ENCODE measurements at regions not wholly inside any gene's neighbourhood (a gene's known extent, or its start where the extent isn't known, plus 50 kb on each side); places are given as distances from the start of the nearest gene placed in this dataset.
"Not testable (repeated sequence)": the region's sequence is repeated elsewhere in the genome, so short reads cannot be mapped to it uniquely, and the experiment has no call there.

GRCh38 chr15:98528046-98528725, 120.2 kb upstream of the IGF1R start:
- DNase-seq, result no peak

GRCh38 chr15:98529205-98530145, 118.9 kb upstream of the IGF1R start:
- no peak for DNase-seq

- DNase-seq, result no peak
These were observed 117.8 kb upstream of the IGF1R start for GRCh38 chr15:98530570-98530969.

DNA sequence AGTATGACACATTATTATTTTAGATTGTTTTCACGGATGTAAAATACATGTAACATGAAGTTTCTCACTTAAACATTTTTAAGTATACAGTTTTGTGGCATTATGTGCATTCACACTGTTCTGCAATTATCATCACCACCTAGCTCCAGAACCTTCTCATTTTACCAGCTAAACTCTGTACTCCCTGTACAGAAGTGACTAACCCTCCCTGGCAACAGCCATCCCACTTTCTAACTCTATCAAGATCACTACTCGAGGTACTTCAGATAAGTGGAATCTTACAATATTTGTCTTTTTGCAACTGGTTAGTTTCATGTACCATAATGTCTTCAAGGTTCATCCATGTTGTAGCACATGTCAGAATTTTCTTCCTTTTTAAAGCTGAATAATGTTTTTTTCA, 116.3 kb upstream of the IGF1R start:
- no peak for DNase-seq

DNA sequence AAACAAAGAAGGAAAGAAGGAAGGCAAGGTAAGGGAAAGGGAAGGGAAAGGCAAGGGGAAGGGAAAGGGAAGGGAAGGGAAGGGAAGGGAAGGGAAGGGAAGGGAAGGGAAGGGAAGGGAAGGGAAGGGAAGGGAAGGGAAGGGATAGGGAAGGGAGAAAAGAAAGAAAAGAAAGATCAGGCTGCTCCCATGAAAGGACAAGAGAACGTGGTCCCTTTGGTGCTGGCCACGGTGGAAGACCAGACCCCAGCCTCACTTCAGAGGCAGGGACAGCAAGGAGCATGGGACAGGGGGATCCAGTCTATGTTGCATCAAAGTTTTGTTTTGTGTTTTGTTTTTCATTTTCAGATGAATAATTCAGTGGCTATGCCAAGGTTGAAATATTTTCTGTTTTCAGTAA, 111.4 kb upstream of the IGF1R start:
- DNase-seq, result no peak

- no peak for DNase-seq
These were observed 110.8 kb upstream of the IGF1R start for GRCh38 chr15:98537516-98538060.

GRCh38 chr15:98541519-98541918, 106.8 kb upstream of the IGF1R start:
- DNase-seq, result no peak

GRCh38 chr15:98543237-98543636, 105.1 kb upstream of the IGF1R start:
- DNase-seq, result no peak

- no peak for DNase-seq
These were observed 102.0 kb upstream of the IGF1R start for GRCh38 chr15:98546329-98546728.

- DNase-seq, result no peak
These were observed 101.1 kb upstream of the IGF1R start for GRCh38 chr15:98547275-98547674.

- no peak for DNase-seq
These were observed 100.6 kb upstream of the IGF1R start for GRCh38 chr15:98547741-98548138.

DNA sequence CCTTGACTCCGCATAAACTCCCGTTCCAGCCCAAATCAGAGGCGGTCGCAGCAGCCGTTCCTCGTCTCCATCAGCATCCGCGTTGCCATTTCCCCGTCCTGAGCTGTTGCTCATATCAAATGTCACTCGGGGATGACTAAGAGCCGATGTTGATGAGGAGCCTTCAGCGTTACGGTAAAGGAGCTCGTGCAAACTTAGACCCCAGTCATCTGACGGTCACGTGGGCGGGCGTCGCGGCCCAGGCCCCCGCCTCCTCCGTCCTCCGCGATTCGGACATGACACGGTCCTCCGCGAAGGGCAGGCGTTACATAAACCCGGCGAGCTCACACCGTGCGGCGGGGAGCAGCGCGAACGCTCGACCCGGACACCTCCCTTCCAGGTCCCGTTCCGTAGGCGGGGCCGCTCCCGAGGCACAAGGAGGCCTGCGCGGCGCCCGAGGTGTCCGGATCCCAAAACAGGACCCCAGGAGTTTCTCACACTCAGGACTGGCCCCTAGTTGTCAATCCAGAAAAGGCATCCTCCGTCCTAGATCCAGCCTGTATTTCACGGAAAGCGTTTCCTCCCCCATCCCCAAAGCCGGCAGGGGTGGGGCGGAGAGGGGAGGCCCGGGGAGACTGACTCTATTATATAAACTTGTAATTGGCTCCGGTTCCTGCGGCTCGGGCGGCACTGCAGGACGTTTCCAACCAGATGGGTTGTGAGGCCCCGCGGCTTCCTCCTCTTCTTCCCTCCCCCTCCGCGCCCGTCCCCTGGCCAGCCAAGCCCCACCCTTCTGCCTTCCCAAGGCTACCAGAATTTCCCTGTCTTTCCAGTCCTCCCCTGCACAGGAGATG, 100.0 kb upstream of the IGF1R start:
- peak; percentile 42 to 47 for DNase-seq

DNA sequence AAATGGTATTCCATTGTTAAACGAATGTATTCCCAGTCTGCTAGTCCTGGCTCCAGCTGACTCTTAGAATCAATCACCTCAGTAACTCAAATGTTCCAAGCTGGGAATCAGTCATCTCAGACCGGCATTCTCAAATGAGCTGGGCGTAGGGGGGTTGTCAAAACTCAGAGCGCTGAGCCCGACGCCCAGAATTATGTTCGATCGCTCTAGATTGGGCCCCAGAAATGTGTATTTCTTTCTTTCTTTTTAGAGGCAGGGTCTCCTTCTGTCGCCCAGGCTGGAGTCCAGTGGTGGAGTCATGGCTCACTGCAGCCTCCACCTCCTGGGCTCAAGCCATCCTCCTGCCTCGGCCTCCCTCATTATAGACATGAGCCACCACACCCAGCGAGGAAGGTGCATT, 99.3 kb upstream of the IGF1R start:
- no peak for DNase-seq

DNA sequence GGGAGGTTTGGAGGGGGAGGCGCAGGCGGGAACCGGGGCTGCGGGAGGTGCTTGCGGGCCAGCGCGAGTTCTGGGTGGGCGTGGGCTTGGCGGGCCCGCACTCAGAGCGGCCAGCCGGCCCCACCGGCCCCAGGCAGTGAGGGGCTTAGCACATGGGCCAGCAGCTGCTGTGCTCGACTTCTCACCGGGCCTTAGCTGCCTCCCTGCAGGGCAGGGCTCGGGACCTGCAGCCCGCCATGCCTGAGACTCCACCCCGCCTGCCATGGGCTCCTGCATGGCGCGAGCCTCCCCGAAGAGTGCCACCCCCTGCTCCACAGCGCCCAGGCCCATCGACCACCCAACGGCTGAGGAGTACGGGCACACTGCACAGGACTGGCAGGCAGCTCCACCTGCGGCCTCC, 98.6 kb upstream of the IGF1R start:
- no peak for DNase-seq

DNA sequence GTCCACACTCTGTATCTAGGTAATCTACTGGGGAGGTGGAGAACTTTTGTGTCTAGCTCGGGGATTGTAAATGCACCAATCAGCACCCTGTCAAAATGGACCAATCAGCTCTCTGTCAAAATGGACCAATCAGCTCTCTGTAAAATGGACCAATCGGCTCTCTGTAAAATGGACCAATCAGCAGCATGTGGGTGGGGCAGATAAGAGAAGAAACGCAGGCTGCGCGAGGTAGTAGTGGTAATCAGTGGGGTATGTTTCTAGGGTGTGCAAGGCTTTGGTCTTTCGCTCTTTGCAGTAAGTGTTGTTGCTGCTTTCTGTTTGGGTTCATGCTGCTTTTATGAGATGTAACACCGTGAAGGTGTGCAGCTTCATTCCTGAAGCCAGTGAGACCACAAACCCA, 98.0 kb upstream of the IGF1R start:
- not testable (repeated sequence) for DNase-seq

DNA sequence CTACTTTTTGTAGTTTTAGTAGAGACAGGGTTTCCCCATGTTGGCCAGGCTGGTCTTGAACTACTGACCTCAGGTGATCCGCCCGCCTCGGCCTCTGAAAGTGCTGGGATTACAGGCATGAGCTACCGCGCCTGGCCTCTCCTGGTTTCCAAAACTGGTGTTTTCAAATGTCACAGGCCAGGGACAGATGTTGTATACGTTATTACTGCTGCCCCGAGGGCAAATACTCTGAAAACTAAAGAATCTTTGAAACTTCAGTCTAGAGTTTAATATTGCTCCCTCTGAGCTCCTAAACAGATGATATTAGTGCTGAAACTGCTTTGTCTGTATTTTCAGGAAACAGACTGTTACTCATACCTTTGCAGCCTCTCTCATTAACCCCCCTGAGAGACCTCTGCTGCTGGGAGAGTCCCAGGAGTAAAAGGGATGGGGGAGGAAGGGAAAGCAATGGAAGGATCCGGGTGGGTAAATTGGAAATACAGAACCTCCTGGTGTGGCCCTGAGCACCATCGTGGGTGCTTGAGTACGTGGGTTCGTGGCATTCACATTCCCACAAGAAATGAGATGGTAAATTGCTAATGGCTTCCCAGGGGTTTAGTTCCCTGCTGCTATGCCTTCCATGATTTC, 96.3 kb upstream of the IGF1R start:
- no peak for DNase-seq

DNA sequence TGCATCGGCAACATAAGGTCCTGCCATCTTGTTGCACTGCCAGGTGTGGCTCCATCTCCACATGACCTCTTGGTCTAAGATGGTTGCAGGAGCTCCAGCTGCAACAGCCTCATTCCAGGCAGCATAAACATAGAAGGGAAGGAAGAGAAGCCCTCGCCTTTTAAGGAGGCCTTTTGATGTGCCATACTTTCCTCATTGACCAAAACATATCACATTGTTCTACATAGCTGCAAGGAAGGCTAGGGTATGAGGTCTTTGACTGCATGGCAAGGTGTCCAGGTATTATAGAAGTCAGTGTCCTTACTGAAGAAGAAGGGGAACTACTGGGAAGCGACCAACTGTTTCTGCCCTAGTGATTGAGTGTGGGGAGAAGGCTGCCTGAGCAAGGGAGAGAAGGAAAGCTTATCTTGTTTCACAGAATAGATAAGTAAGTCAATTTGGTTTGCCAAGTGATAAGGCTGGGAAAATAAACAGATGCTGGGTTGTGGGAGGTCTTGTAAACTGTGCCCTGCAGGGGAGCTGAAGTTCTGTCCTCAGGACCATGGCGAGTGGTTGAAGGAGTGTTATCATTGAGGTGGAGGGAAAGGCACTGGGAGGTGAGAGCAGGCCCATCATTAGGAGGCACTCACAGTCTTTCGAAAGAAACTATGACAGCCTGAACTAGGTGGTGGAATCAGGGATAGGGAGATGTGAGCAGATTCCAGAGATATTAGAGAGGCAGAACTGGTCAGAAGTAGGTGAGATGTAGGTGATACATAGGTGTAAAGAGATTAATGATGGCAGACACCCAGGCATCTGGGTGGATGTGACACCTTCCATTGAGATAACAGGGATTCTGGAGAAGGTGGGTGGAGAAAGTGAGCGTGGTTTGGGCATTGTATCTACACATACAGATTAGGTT, 93.8 kb upstream of the IGF1R start:
- DNase-seq, result no peak

DNA sequence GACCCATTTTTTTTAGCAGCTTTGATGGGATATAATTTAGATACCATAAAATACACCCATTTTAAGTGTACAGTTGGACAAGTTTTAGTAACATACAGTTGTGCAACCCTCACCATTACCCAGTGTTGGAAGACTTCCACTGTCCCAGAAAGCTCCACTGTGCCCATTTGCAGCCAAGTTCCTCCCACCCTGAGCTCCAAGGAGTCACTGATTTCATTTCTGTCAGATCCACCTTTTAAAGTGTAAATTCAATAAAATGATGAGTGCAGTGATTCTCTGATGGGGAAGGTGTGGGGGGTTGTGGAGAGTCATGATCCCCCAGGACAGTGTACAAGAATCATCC, 93.2 kb upstream of the IGF1R start:
- no peak for DNase-seq

DNA sequence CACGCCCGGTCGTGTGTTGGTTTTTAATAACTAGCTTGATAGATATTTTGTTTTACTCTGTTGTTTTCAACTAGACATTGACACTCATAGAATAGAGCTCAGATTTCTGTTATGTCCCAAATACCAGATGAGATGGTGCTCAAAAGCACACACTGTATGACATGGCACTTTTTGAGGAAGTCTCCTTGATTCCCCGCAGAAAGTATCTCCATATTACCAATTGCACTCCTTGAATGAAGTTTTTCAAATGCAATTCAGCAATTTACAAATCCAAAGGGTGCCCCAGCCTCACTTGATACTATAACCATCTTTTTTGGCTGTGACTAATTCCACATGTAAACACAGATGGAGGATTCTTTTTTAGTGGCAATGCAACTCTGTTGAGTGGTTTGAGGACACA, 92.0 kb upstream of the IGF1R start:
- no peak for DNase-seq

- no peak for DNase-seq
These were observed 88.0 kb upstream of the IGF1R start for GRCh38 chr15:98560338-98560737.

DNA sequence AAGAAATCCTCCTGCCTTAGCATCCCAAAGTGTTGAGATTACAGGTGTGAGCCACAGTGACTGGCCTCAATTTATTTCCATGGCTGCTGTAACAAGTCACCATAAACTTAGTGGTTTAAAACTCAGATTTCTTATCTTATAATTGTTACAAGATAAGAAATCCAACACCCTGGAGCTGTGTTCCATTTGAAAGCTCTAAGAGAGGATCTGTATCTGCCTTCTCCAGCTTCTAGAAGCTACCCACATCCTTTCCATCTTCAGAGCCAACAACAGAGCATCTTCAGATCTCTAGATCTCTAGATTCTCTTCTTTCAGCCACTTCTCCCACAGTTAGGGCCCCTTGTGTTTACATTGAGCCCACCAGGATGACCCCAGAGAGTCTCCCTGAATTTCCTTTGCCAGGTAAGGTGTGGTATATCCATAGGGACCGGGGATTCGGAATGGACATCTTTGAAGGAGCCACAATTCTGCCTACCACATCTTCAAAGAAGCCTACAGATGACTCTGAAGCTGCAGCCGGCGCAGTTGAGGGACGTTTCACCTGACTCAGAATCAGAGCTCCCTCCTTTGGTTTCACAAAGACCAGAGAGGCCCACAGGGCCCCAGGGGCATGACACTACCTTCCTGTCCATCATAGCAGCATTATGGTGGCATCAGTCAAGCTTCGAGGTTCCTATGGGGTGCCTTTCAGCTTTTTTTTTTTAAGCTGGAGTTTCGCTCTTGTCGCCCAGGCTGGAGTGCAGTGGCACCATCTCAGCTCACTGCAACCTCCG, 87.0 kb upstream of the IGF1R start:
- DNase-seq, result no peak

Measured in activated CD4-positive, alpha-beta T cell treated with anti-CD3 and anti-CD28 coated beads for 4 hours (primary cell).